H9 (cell line): ENCODE measurements at regions not wholly inside any gene's neighbourhood (a gene's known extent, or its start where the extent isn't known, plus 50 kb on each side); places are given as distances from the start of the nearest gene placed in this dataset.

Experiments
- DNase-seq: peaks from one replicate; pipeline ENCODE4 v3.0.0-alpha.2; 2017
- H2AFZ ChIP-seq: one replicate; pipeline ENCODE4 v1.6.1; 2013; ENCODE audit warnings: mild to moderate bottlenecking, low read length, control low read depth, moderate library complexity
- H2AK5ac ChIP-seq: 2 replicates; pipeline ENCODE4 v1.6.1; 2013; ENCODE audit warnings: low read length, control low read depth, mixed read lengths; ENCODE audit not compliant: insufficient read length
- H2BK120ac ChIP-seq: one replicate; pipeline ENCODE4 v1.6.1; 2013; ENCODE audit warnings: low read depth, mild to moderate bottlenecking, low read length, control low read depth, inconsistent platforms; ENCODE audit not compliant: poor library complexity, severe bottlenecking
- H2BK12ac ChIP-seq: 2 replicates; pipeline ENCODE4 v1.6.1; 2013; ENCODE audit warnings: low read length, control low read depth, mixed read lengths, low read depth; ENCODE audit not compliant: insufficient read length
- H2BK15ac ChIP-seq: 2 replicates; pipeline ENCODE4 v1.6.1; 2013; ENCODE audit warnings: low read depth, low read length, control low read depth
- H2BK20ac ChIP-seq: one replicate; pipeline ENCODE4 v1.6.1; 2013; ENCODE audit warnings: low read depth, mild to moderate bottlenecking, low read length, control low read depth, inconsistent platforms; ENCODE audit not compliant: poor library complexity, severe bottlenecking
- H2BK5ac ChIP-seq: 2 replicates; pipeline ENCODE4 v1.6.1; 2013; ENCODE audit warnings: low read length, control low read depth, mixed read lengths; ENCODE audit not compliant: insufficient read length
- H3K14ac ChIP-seq: 2 replicates; pipeline ENCODE4 v1.6.1; 2013; ENCODE audit warnings: low read length, control low read depth; ENCODE audit not compliant: insufficient read depth
- H3K18ac ChIP-seq: 2 replicates; pipeline ENCODE4 v1.6.1; 2013; ENCODE audit warnings: low read depth, mild to moderate bottlenecking, mixed read lengths, low read length, control low read depth; ENCODE audit not compliant: insufficient read length
- H3K23ac ChIP-seq: 2 replicates; pipeline ENCODE4 v1.6.1; 2013; ENCODE audit warnings: low read length, control low read depth, mixed read lengths, low read depth; ENCODE audit not compliant: insufficient read length
- H3K23me2 ChIP-seq: 2 replicates; pipeline ENCODE4 v1.6.1; 2013; ENCODE audit warnings: low read depth, mild to moderate bottlenecking, mixed read lengths, low read length, control low read depth; ENCODE audit not compliant: insufficient read length, poor library complexity, severe bottlenecking
- H3K27ac ChIP-seq: 2 replicates; pipeline ENCODE4 v1.5.1; 2013; ENCODE audit warnings: low read length, control low read depth, mixed read lengths, low read depth; ENCODE audit not compliant: insufficient read length
- H3K27me3 ChIP-seq: 2 replicates; pipeline ENCODE4 v1.6.1; 2013; ENCODE audit warnings: low read length, control low read depth, inconsistent platforms; ENCODE audit not compliant: insufficient read depth
- H3K4ac ChIP-seq: 2 replicates; pipeline ENCODE4 v1.6.1; 2013; ENCODE audit warnings: low read depth, mild to moderate bottlenecking, control low read depth, inconsistent platforms, low read length, moderate library complexity
- H3K4me1 ChIP-seq: 2 replicates; pipeline ENCODE4 v1.6.1; 2013; ENCODE audit warnings: low read length, control low read depth, inconsistent platforms; ENCODE audit not compliant: insufficient read depth
- H3K4me2 ChIP-seq: 2 replicates; pipeline ENCODE4 v1.6.1; 2013; ENCODE audit warnings: low read length, control low read depth, mixed read lengths; ENCODE audit not compliant: insufficient read length, insufficient read depth
- H3K56ac ChIP-seq: 2 replicates; pipeline ENCODE4 v1.6.1; 2013; ENCODE audit warnings: low read depth, mild to moderate bottlenecking, mixed read lengths, low read length, control low read depth; ENCODE audit not compliant: insufficient read length
- H3K79me1 ChIP-seq: 2 replicates; pipeline ENCODE4 v1.6.1; 2013; ENCODE audit warnings: low read depth, mild to moderate bottlenecking, moderate library complexity, low read length, control low read depth, inconsistent platforms; ENCODE audit not compliant: insufficient read depth, poor library complexity, severe bottlenecking
- H3K79me2 ChIP-seq: 2 replicates; pipeline ENCODE4 v1.6.1; 2013; ENCODE audit warnings: low read length, control low read depth, inconsistent platforms; ENCODE audit not compliant: insufficient read depth
- H3K9ac ChIP-seq: 2 replicates; pipeline ENCODE4 v1.6.1; 2013; ENCODE audit warnings: low read length, control low read depth, mixed read lengths; ENCODE audit not compliant: insufficient read length; ENCODE audit errors: extremely low read depth
- H3K9me3 ChIP-seq: one replicate; pipeline ENCODE4 v1.6.1; 2013; ENCODE audit warnings: low read depth, low read length, inconsistent platforms; ENCODE audit not compliant: control insufficient read depth
- H3T11ph ChIP-seq: one replicate; pipeline ENCODE4 v1.6.1; 2013; ENCODE audit warnings: mild to moderate bottlenecking, low read length, control low read depth, inconsistent platforms
- H4K20me1 ChIP-seq: one replicate; pipeline ENCODE4 v1.6.1; 2013; ENCODE audit not compliant: control insufficient read depth, insufficient read length, insufficient read depth
- H4K5ac ChIP-seq: 2 replicates; pipeline ENCODE4 v1.6.1; 2013; ENCODE audit warnings: low read depth, mild to moderate bottlenecking, mixed read lengths, low read length, control low read depth; ENCODE audit not compliant: insufficient read length
- H4K8ac ChIP-seq: replicated peaks from 2 replicates; pipeline ENCODE4 v1.6.1; 2013; ENCODE audit warnings: low read length, control low read depth, mixed read lengths, low read depth; ENCODE audit not compliant: insufficient read length
- H4K91ac ChIP-seq: 2 replicates; pipeline ENCODE4 v1.6.1; 2013; ENCODE audit warnings: low read depth, mild to moderate bottlenecking, moderate library complexity, mixed read lengths, low read length, control low read depth; ENCODE audit not compliant: insufficient read length
- H3K27ac Mint-ChIP-seq, 3 experiments: 2 replicates in 2 of 3; 3 replicates in 1 of 3; pipeline ENCODE4 v1.8.0; 2020 to 2021; ENCODE audit warnings: mixed read lengths in 3 of 3, mild to moderate bottlenecking in 1 of 3, moderate library complexity in 1 of 3
- H3K27me3 Mint-ChIP-seq: 2 replicates; pipeline ENCODE4 v1.8.0; 2021; ENCODE audit warnings: low read depth, mild to moderate bottlenecking, moderate library complexity, mixed read lengths
- H3K36me3 Mint-ChIP-seq, 3 experiments: 2 replicates in 2 of 3; 3 replicates in 1 of 3; pipeline ENCODE4 v1.8.0; 2020 to 2021; ENCODE audit warnings: low read depth in 3 of 3, mixed read lengths in 3 of 3; ENCODE audit not compliant: insufficient read depth in 1 of 3
- H3K4me1 Mint-ChIP-seq, 2 experiments: 2 replicates each; pipeline ENCODE4 v1.8.0; 2020; ENCODE audit warnings: mixed read lengths in 2 of 2
- H3K4me3 Mint-ChIP-seq, 2 experiments: 2 replicates in 1 of 2; 3 replicates in 1 of 2; pipeline ENCODE4 v1.8.0; 2020 to 2021; ENCODE audit warnings: mild to moderate bottlenecking in 2 of 2, mixed read lengths in 2 of 2, moderate library complexity in 1 of 2
- H3K9me3 Mint-ChIP-seq, 2 experiments: 2 replicates in 1 of 2; 3 replicates in 1 of 2; pipeline ENCODE4 v1.8.0; 2020; ENCODE audit warnings: mild to moderate bottlenecking in 2 of 2, mixed read lengths in 2 of 2, moderate library complexity in 1 of 2
- WGBS: extraction: QIAGEN DNeasy Blood & Tissue Kit; methylation state at CpG from one replicate; pipeline ENCODE4 v1.1.7; 2013; ENCODE audit warnings: missing lambda C conversion rate, low lambda C conversion rate, mixed read lengths; ENCODE audit not compliant: insufficient read length; ENCODE audit errors: extremely low coverage; 5-methylcytosine and 5-hydroxymethylcytosine counted together
- TF ChIP-seq, protein P1 (sequence below): fragments of 200-600 bp; sonication (generic); conservative IDR thresholded peaks from 3 replicates; pipeline ENCODE4 v1.8.0; 2021; ENCODE audit warnings: antibody characterized with exemption, mild to moderate bottlenecking

DNA sequence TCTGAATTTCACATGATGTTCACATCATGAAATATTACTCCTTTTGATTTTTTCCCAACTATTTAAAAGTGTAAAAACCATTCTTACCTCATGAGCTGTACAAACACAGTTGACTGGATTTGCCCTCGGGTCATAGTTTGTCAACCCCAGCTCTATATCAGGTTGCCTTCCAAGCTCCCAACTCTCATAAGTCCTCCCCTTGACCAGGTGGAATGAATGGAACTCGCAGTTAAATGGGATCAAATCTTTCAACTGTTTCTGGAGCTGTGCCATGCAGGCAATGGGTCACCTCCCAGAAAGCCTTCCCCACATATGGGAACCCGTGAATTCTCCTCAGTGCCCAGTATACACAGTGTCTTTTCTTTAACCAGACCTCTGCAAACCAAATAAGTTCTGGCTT, 169.8 kb upstream of the FOXD3 start:
- Mint-ChIP-seq H3K4me1 (peaks cover 4 to 6% of the 10 kb centered on the region in 2 experiments), H3K27ac (no peak overlapping the region), H3K4me3 (no peak overlapping the region), H3K27me3 (no peaks in the 10 kb centered on the region), H3K9me3 (no peaks in the 10 kb centered on the region), H3K36me3 (no peaks in the 10 kb centered on the region)
- Histone ChIP-seq H3K27ac (no peak overlapping the region), H2AFZ (no peak overlapping the region), H3K18ac (no peak overlapping the region), H3K9ac (no peak overlapping the region), H2BK5ac (no peak overlapping the region), H3K9me3 (no peaks in the 10 kb centered on the region), H2BK12ac (no peak overlapping the region), H3K14ac (no peak overlapping the region), H4K91ac (no peak overlapping the region), H3T11ph (no peak overlapping the region), H3K4me1 (no peaks in the 10 kb centered on the region), H4K20me1 (no peaks in the 10 kb centered on the region), H3K27me3 (no peaks in the 10 kb centered on the region), H2BK15ac (no peak overlapping the region), H3K4me2 (no peak overlapping the region), H3K79me1 (no peaks in the 10 kb centered on the region), H4K5ac (no peak overlapping the region), H3K56ac (no peak overlapping the region), H2BK20ac (no peak overlapping the region), H2BK120ac (no peak overlapping the region), H4K8ac (no peak overlapping the region), H3K79me2 (no peaks in the 10 kb centered on the region), H3K23ac (no peak overlapping the region), H3K4ac (no peak overlapping the region), H3K23me2 (no peaks in the 10 kb centered on the region), H2AK5ac (no peak overlapping the region)
- TF ChIP-seq, protein P1, sequence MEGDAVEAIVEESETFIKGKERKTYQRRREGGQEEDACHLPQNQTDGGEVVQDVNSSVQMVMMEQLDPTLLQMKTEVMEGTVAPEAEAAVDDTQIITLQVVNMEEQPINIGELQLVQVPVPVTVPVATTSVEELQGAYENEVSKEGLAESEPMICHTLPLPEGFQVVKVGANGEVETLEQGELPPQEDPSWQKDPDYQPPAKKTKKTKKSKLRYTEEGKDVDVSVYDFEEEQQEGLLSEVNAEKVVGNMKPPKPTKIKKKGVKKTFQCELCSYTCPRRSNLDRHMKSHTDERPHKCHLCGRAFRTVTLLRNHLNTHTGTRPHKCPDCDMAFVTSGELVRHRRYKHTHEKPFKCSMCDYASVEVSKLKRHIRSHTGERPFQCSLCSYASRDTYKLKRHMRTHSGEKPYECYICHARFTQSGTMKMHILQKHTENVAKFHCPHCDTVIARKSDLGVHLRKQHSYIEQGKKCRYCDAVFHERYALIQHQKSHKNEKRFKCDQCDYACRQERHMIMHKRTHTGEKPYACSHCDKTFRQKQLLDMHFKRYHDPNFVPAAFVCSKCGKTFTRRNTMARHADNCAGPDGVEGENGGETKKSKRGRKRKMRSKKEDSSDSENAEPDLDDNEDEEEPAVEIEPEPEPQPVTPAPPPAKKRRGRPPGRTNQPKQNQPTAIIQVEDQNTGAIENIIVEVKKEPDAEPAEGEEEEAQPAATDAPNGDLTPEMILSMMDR: no peak
- no peak for DNase-seq
- WGBS: no CpG with 5 or more reads among the region's 3 CpGs
